ENCODE measurements at regions not wholly inside any gene's neighbourhood (a gene's known extent, or its start where the extent isn't known, plus 50 kb on each side); places are given as distances from the start of the nearest gene placed in this dataset.

DNA sequence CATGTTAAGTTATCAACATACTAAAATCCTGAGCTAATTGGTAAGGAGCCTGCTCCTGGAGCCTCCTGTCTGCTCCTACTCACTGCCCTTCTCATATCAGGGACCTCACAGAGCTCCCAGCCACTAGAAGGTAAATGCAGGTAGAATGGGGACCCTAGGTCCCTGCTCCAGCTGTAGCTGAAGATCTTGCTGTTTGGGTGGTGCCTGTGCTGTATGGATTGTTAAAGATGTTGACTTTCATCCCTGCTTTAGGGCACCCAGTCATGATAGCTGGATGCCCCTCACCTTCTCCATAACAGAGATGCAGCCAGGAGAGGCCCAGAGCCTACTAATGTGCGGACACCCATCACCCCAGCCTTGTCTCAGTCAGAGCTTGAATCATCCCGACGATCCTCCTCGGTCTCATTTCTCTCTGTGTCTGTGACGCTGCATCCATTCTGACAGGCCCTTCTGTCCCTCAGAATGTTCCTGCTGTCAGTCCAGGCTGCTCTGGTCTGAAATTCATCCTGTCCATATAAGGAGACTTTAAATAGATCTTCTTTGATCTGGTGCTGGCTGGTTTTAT lies 341.7 kb upstream of the GATB start (continued):
- TF ChIP-seq, protein P1, sequence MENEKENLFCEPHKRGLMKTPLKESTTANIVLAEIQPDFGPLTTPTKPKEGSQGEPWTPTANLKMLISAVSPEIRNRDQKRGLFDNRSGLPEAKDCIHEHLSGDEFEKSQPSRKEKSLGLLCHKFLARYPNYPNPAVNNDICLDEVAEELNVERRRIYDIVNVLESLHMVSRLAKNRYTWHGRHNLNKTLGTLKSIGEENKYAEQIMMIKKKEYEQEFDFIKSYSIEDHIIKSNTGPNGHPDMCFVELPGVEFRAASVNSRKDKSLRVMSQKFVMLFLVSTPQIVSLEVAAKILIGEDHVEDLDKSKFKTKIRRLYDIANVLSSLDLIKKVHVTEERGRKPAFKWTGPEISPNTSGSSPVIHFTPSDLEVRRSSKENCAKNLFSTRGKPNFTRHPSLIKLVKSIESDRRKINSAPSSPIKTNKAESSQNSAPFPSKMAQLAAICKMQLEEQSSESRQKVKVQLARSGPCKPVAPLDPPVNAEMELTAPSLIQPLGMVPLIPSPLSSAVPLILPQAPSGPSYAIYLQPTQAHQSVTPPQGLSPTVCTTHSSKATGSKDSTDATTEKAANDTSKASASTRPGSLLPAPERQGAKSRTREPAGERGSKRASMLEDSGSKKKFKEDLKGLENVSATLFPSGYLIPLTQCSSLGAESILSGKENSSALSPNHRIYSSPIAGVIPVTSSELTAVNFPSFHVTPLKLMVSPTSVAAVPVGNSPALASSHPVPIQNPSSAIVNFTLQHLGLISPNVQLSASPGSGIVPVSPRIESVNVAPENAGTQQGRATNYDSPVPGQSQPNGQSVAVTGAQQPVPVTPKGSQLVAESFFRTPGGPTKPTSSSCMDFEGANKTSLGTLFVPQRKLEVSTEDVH (IDR thresholded peaks at IDR 0.05; ENCODE audit: low read depth, partially characterized antibody), result no peak
- no peak for TF ChIP-seq SMC3 (IDR thresholded peaks at IDR 0.05; ENCODE audit: borderline replicate concordance, low read length)

GRCh38 chr4:152101556-152102435 lies 341.0 kb upstream of the GATB start:
- intact Hi-C loops (cut with micrococcal nuclease; ENCODE audit: unreplicated experiment) (no loop called here), in situ Hi-C loops (cut with MboI) (no loop called here)
- DNase-seq (ENCODE audit: low read depth, low spot score) (no peak), FAIRE-seq (no peak), ATAC-seq (no peak)
- ChIA-PET CTCF (interaction anchor here (0.5 to 2.2 kb wide), 5 partner anchors 9 to 739 kb away, joined by 3 to 5 read pairs (median 3); no protein-coding TSS in a partner anchor), POLR2A (interaction anchor here (0.6 kb wide), 1 partner anchor 836 kb away, joined by 4 read pairs; no protein-coding TSS in a partner anchor), RAD21 (ENCODE audit: unreplicated experiment) (interaction anchor here (1.4 kb wide), 1 partner anchor 19 kb away, joined by 4 read pairs; no protein-coding TSS in a partner anchor), SMC1A (ENCODE audit: uncharacterized antibody, unreplicated experiment) (interaction anchor here (0.7 to 1.2 kb wide), 4 partner anchors 12 to 434 kb away, joined by 3 read pairs; no protein-coding TSS in a partner anchor)
- WGBS (ENCODE audit: insufficient coverage, insufficient replicate concordance, low lambda C conversion rate, missing lambda C conversion rate), result 45% methylated on average over 8 of the region's 8 CpGs
- Histone ChIP-seq H3K9me3 (replicated peaks; ENCODE audit: control insufficient read depth, insufficient read depth, low read length) (no peaks in the 10 kb centered on the region), H3K36me3 (ENCODE audit: control insufficient read depth in 2 of 2, insufficient read depth in 2 of 2, low read length in 1 of 2) (no peaks in the 10 kb centered on the region), H3K4me1 (ENCODE audit: control insufficient read depth, insufficient read depth, low read length) (peaks cover 8% of the 10 kb centered on the region), H3K79me2 (ENCODE audit: control insufficient read depth, insufficient read depth, low read length) (no peaks in the 10 kb centered on the region), H3K27me3 (replicated peaks in 1 of 2; ENCODE audit: control insufficient read depth in 2 of 2, insufficient read depth in 2 of 2, low read length in 1 of 2) (no peaks in the 10 kb centered on the region), H3K4me3 (no peak overlapping the region), H3K4me2 (ENCODE audit: control insufficient read depth, insufficient read depth) (no peak overlapping the region), H2AFZ (ENCODE audit: control insufficient read depth, low read depth, low read length) (no peak overlapping the region), H3K27ac (ENCODE audit: control insufficient read depth, insufficient read depth) (no peak overlapping the region), H3K9ac (ENCODE audit: control insufficient read depth, insufficient read depth, low read length) (no peak overlapping the region), H4K20me1 (ENCODE audit: control insufficient read depth, insufficient read depth) (no peaks in the 10 kb centered on the region)
- BruUV-seq (replicated peaks), result no TSS peak
- TF ChIP-seq, protein P2, sequence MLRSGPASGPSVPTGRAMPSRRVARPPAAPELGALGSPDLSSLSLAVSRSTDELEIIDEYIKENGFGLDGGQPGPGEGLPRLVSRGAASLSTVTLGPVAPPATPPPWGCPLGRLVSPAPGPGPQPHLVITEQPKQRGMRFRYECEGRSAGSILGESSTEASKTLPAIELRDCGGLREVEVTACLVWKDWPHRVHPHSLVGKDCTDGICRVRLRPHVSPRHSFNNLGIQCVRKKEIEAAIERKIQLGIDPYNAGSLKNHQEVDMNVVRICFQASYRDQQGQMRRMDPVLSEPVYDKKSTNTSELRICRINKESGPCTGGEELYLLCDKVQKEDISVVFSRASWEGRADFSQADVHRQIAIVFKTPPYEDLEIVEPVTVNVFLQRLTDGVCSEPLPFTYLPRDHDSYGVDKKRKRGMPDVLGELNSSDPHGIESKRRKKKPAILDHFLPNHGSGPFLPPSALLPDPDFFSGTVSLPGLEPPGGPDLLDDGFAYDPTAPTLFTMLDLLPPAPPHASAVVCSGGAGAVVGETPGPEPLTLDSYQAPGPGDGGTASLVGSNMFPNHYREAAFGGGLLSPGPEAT (IDR thresholded peaks at IDR 0.05; ENCODE audit: low read depth), result no peak
- no peak for TF ChIP-seq STAT1 (conservative IDR thresholded peaks at IDR 0.05)
- TF ChIP-seq CUX1 (IDR thresholded peaks at IDR 0.05; ENCODE audit: insufficient replicate concordance, low read depth, low read length), result no peak
- TF ChIP-seq BACH1 (IDR thresholded peaks at IDR 0.05; ENCODE audit: borderline replicate concordance), result no peak
- no peak for TF ChIP-seq HCFC1 (IDR thresholded peaks at IDR 0.05; ENCODE audit: low read length)
- no peak for TF ChIP-seq CREB1 (IDR thresholded peaks at IDR 0.05; ENCODE audit: low read depth)
- TF ChIP-seq CHD2 (IDR thresholded peaks at IDR 0.05; ENCODE audit: borderline replicate concordance, low read depth, low read length), result no peak
- no peak for TF ChIP-seq SPI1 (IDR thresholded peaks at IDR 0.05; ENCODE audit: borderline replicate concordance, insufficient read depth, low read depth, low read length)
- TF ChIP-seq SREBF1 (IDR thresholded peaks at IDR 0.05; ENCODE audit: low read length), result no peak

All from GM12878 (cell line).